ENCODE measurements at regions not wholly inside any gene's neighbourhood (a gene's known extent, or its start where the extent isn't known, plus 50 kb on each side); places are given as distances from the start of the nearest gene placed in this dataset.

GRCh38 chr3:25056803-25057351 lies 371.2 kb upstream of the RARB start:
- DNase-seq = no peak

- DNase-seq = no peak
These were observed 370.7 kb upstream of the RARB start for GRCh38 chr3:25057379-25057778.

- DNase-seq = no peak
These were observed 363.4 kb upstream of the RARB start for GRCh38 chr3:25064681-25065080.

- DNase-seq = no peak
These were observed 358.1 kb upstream of the RARB start for GRCh38 chr3:25069970-25070369.

GRCh38 chr3:25071846-25072245 lies 356.2 kb upstream of the RARB start:
- DNase-seq = no peak

- no peak for DNase-seq
These were observed 354.6 kb upstream of the RARB start for GRCh38 chr3:25073423-25073822.

GRCh38 chr3:25074149-25074548 lies 353.9 kb upstream of the RARB start:
- no peak for DNase-seq

- no peak for DNase-seq
These were observed 347.6 kb upstream of the RARB start for GRCh38 chr3:25080461-25080860.

- no peak for DNase-seq
These were observed 344.0 kb upstream of the RARB start for GRCh38 chr3:25084016-25084415.

GRCh38 chr3:25086721-25087120 lies 341.3 kb upstream of the RARB start:
- DNase-seq = no peak

- DNase-seq = no peak
These were observed 339.8 kb upstream of the RARB start for GRCh38 chr3:25088284-25088683.

GRCh38 chr3:25090698-25091453 lies 337.2 kb upstream of the RARB start:
- no peak for DNase-seq

GRCh38 chr3:25091934-25092333 lies 336.1 kb upstream of the RARB start:
- DNase-seq = peak; percentile 64

- peak; percentile 30 for DNase-seq
These were observed 333.0 kb upstream of the RARB start for GRCh38 chr3:25094932-25095685.

GRCh38 chr3:25096536-25096935 lies 331.5 kb upstream of the RARB start:
- DNase-seq = no peak

GRCh38 chr3:25097023-25097422 lies 331.0 kb upstream of the RARB start:
- DNase-seq = peak; percentile 70

- DNase-seq = no peak
These were observed 328.4 kb upstream of the RARB start for GRCh38 chr3:25099666-25100065.

GRCh38 chr3:25103391-25103790 lies 324.7 kb upstream of the RARB start:
- no peak for DNase-seq

- DNase-seq = no peak
These were observed 320.0 kb upstream of the RARB start for GRCh38 chr3:25107918-25108617.

GRCh38 chr3:25110642-25111041 lies 317.4 kb upstream of the RARB start:
- peak; percentile 49 for DNase-seq

- no peak for DNase-seq
These were observed 314.2 kb upstream of the RARB start for GRCh38 chr3:25113891-25114290.

- no peak for DNase-seq
These were observed 313.5 kb upstream of the RARB start for GRCh38 chr3:25114532-25114931.

GRCh38 chr3:25117005-25117593 lies 311.0 kb upstream of the RARB start:
- DNase-seq = no peak
